Cardiac muscle cell (in vitro differentiated cells and primary cell): ENCODE measurements at regions not wholly inside any gene's neighbourhood (a gene's known extent, or its start where the extent isn't known, plus 50 kb on each side); places are given as distances from the start of the nearest gene placed in this dataset.

Experiments
- DNase-seq, 2 donors: peaks; one replicate each; pipeline versions ENCODE4 v3.0.0 to v3.0.0-alpha.2; 2010 to 2017; ENCODE audit warnings: low read depth in 1 of 2, low spot score in 1 of 2
- H3K27ac ChIP-seq: fragments of 200-600 bp; sonication (generic); 2 replicates; pipeline ENCODE4 v1.5.1; 2016
- H3K27me3 ChIP-seq: fragments of 200-600 bp; sonication (generic); 2 replicates; pipeline ENCODE4 v1.6.0; 2016; ENCODE audit warnings: control low read depth
- H3K36me3 ChIP-seq: fragments of 200-600 bp; sonication (generic); 2 replicates; pipeline ENCODE4 v1.5.1; 2016; ENCODE audit warnings: control low read depth
- H3K4me1 ChIP-seq: fragments of 200-600 bp; sonication (generic); 2 replicates; pipeline ENCODE4 v1.8.1; 2017; ENCODE audit warnings: low read depth, mild to moderate bottlenecking, mixed run types
- H3K4me3 ChIP-seq: fragments of 200-600 bp; sonication (generic); 2 replicates; pipeline ENCODE4 v1.5.1; 2016; ENCODE audit warnings: mild to moderate bottlenecking
- H3K9me3 ChIP-seq: fragments of 200-600 bp; sonication (generic); 2 replicates; pipeline ENCODE4 v1.5.1; 2017; ENCODE audit warnings: low read depth, mild to moderate bottlenecking, control low read depth
- TF ChIP-seq, protein P1 (sequence below): IDR thresholded peaks from 2 replicates; pipeline ENCODE4 v1.5.1; 2012; ENCODE audit warnings: low read depth, mild to moderate bottlenecking, low read length

DNA sequence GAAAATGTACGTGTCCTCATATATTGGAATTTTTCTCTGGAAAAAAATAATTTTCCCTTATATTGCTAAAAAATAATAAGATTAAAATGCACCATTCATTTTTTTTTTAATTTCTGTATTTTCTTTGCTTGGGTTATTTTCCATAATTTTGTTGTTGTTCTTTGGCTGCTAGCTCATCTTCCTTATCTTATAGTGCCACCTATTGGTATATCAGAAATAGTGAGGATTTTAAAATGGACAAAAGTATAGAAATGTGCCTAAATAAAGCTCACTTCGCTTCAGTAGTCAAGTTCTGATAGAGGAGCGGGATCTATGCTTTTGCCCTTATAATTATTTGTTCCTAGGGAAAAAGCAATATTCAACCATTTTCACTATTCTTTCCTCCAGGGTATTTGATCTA lies 134.8 kb downstream of the NAP1L3 start:
- Histone ChIP-seq H3K36me3 (no peaks in the 10 kb centered on the region), H3K4me1 (no peaks in the 10 kb centered on the region), H3K27me3 (no peaks in the 10 kb centered on the region), H3K9me3 (no peaks in the 10 kb centered on the region), H3K4me3 (no peak overlapping the region), H3K27ac (no peak overlapping the region)
- TF ChIP-seq, protein P1, sequence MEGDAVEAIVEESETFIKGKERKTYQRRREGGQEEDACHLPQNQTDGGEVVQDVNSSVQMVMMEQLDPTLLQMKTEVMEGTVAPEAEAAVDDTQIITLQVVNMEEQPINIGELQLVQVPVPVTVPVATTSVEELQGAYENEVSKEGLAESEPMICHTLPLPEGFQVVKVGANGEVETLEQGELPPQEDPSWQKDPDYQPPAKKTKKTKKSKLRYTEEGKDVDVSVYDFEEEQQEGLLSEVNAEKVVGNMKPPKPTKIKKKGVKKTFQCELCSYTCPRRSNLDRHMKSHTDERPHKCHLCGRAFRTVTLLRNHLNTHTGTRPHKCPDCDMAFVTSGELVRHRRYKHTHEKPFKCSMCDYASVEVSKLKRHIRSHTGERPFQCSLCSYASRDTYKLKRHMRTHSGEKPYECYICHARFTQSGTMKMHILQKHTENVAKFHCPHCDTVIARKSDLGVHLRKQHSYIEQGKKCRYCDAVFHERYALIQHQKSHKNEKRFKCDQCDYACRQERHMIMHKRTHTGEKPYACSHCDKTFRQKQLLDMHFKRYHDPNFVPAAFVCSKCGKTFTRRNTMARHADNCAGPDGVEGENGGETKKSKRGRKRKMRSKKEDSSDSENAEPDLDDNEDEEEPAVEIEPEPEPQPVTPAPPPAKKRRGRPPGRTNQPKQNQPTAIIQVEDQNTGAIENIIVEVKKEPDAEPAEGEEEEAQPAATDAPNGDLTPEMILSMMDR: no peak
- DNase-seq: peak; percentile 0 to 1

DNA sequence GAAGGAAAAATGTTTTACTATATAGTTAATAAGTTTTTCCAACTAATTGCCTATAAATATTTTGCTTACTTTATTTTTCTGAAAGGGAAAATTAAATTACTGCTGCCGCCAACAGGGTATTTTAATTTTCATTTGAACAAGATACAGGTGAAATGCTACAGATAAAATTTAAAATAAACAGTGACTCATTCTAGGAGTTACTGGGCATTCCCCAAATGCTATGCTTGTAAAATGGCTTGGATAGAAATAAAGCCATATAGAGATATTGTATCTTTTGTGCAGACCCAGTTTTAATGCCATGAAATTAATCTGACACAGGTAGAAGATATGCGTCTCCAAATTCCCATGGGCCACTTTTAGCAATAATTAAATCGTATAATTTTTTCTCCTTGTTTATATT lies 144.5 kb downstream of the NAP1L3 start:
- TF ChIP-seq, protein P1: no peak
- no peaks in the 10 kb centered on the region for H3K9me3 ChIP-seq
- no peaks in the 10 kb centered on the region for H3K4me1 ChIP-seq
- no peak overlapping the region for H3K27ac ChIP-seq
- H3K27me3 ChIP-seq: no peaks in the 10 kb centered on the region
- no peaks in the 10 kb centered on the region for H3K36me3 ChIP-seq
- no peak for DNase-seq
- no peak overlapping the region for H3K4me3 ChIP-seq
